ENCODE measurements at regions not wholly inside any gene's neighbourhood (a gene's known extent, or its start where the extent isn't known, plus 50 kb on each side); places are given as distances from the start of the nearest gene placed in this dataset.

DNA sequence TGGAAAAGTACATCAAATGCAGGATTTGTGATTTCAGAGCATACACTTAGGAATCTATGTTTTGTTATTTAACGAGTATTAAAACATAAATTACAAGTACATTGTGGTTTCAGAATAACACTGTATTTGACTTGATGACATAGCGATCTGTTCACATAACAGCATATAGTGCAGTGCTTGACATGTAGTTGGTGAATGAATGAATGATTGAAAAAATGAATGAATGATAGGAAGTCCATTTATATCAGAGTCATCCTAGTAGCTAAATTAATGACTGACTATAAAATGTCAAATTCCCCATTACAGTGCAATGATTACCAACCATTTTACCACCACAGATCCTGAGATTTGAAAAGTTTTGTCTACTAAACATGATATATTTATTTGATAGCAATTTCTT, 114.6 kb upstream of the FAT1 start:
- no peak for TF ChIP-seq SUZ12 (IDR thresholded peaks at IDR 0.05; ENCODE audit: extremely low read depth, insufficient read depth, insufficient read length)
- no peak for TF ChIP-seq YY1 (IDR thresholded peaks at IDR 0.05; ENCODE audit: insufficient read depth, insufficient read length)

Data from NT2/D1 (cell line).